Ureter (tissue), 1 donor: ENCODE measurements at regions not wholly inside any gene's neighbourhood (a gene's known extent, or its start where the extent isn't known, plus 50 kb on each side); places are given as distances from the start of the nearest gene placed in this dataset.

Source experiments
- DNase-seq: peaks from one replicate; pipeline ENCODE4 v3.0.0-alpha.2; 2020; ENCODE audit warnings: low spot score
- donor health status: DM: yes; HTN: yes; CAD: no.

DNA sequence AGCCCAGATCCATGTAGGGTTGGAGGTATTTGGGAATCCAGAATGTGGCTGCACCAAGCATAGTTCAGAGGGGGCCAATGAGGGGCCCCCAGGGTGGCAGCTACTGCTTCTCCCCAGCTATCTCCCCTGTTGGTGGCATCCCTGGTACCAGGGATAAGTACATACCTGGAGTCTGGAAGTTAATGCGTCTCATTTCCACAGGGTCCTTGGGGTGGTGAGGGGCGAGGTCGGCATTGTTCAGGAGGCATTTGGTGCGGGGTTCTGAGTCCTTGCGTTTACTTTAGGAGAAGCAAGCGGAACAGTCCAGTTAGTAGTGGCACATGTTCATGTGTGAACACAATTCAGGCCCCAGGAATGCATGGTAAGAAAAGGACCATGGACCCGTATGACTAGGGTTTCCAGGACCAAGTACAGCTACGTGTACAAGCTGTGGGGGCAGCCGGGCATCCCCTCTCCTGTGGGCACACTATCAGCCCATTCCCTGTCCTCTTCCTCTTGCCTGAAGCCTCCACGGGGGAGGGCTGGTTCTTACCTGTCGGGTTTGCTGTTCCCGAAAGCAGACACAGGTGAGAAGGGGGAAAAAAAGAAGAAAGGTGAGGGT lies 122.3 kb downstream of the PTPRS start:
- DNase-seq: no peak

DNA sequence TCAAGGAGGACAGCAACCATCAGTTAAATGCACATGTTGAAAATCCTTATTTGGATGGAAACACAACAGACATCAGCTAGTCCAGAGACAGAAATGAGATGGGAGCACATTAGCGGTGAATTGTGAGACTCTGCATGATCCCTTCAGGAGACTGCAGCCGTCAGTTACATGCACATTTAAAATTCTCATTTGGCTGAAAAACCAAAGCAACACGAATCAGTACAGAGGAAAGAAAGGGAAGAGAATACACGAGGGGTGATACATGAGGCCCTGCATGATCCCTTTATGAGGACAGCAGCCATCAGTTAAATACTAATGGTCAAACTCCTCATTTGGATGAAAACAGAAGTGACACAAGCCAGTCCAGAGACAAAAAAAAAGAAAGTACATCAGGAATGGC lies 123.4 kb downstream of the PTPRS start:
- DNase-seq: no peak

DNA sequence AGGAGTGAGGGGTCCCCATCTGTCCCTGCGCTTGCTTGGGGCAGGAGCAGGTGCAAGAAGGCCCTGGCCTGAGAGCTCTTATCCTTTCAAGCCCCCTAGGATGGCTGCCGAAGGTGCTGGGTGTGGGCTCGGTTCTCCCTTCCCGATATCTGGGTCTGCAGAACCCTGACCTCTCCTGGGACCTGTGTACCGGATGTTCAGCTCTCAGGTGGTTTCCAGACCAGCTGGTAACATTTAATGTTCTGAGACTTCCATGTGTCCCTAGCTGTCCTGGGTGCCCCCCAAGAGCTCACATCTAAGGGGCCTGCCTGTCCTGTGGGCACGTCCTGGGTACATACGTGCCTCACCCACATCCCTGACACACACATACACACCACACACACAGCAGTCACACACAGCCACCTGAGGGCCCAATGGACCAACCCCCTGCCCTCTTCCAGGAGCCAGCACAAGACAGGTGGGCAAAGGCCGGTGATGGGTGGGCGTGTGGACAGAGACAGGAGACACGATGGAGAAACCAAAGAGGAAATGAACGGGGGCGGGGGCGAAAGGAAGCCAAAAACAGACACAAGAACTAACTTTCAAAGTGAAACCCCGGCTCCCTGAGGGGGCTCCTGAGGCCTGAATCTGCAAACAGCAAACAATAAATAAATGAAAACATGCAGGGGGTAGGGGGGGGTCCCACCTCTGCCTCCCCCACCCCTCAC lies 124.3 kb downstream of the PTPRS start:
- no peak for DNase-seq

DNA sequence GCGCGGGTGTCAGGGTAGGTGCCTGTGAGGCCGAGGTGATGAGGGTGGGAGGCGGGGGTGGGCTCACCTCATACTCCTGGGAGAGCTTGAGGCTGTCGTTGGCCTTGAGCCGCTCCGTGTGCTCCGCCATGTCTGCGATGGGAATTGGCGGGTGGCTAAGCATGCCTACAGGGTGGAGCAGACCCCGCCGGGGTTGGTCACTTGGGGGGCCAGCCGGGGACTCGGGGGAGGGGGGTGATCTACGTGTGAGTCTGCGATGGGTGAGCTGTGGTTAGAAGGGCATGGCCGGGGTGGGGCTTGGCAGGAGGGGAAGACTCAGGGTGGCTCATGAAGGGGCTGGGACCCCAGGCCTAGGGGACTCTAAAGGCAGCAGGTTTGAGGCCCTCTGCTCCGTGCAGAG lies 125.2 kb downstream of the PTPRS start:
- no peak for DNase-seq

DNA sequence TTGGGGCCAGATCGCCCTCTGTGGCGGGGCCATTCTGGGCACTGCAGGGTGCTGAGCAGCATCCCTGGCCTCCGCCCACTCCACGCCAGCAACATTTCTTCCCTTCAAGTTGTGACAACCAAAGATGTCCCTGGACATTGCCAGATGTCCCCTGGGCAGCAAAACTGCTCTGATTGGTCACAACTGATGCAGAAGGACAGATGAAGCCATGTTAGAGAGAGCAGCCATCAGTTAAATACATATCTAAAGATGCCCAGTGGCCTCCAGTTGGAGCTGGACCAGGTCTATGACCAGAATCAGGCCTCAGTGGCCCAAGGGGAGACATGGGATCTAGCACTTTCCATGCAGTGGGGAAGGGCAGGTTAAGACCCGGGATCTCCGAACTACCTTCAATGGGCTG lies 125.7 kb downstream of the PTPRS start:
- DNase-seq: no peak

DNA sequence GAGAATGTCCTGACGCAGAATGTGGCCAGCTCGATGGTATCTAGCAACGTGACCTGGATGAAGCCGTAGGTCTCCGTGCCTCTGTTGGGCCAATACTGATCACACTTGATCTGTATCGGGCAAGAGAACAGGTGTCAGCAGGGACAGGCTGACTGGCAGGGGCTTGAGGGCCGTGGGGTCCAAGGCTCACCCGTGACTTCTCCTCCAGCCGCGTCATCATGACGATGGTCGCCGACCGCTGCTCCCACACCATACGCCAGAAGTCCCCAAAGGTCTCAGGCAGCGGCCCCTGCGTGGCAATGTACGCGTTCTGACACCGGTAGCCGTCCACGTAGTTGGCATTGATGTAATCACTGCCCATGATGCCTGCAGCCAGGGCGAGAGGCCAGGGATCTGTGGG lies 126.2 kb downstream of the PTPRS start:
- DNase-seq: no peak

DNA sequence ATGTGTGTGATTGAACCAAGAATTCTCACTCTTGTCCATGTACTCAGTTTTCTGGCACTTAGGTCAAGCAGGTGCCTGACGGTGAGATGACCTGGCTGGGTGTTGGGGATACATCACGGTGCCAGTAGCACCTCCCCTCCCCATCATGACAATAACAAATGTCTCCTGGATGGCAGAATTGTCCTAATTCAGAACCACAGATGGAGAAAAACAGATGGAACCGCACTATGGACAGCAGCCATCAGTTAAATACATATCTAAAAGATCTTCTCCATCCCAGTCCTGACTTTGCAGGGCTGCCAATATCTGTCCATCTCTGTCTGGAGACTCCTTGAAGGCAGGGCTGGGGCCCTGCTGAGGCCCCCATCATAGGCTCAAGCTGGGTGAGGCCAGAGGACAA lies 126.9 kb downstream of the PTPRS start:
- DNase-seq: no peak

DNA sequence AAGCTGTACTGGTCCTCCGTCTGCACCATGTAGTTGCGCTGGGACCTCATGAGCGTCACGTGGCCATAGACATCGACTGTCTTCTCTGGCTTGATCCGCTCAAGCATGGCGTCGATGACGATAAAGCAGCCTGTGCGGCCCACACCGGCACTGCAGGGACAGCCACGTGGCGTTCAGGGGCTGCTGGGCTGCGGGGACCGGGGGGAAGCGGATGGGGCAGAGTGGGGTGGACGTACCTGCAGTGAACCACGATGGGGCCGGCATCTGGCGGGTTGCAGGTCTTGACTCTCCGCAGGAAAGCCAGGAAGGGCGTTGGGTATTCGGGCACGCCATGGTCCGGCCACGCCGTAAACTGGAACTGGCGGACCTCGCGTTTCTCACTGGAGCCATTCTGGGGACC lies 128.5 kb downstream of the PTPRS start:
- DNase-seq: no peak

DNA sequence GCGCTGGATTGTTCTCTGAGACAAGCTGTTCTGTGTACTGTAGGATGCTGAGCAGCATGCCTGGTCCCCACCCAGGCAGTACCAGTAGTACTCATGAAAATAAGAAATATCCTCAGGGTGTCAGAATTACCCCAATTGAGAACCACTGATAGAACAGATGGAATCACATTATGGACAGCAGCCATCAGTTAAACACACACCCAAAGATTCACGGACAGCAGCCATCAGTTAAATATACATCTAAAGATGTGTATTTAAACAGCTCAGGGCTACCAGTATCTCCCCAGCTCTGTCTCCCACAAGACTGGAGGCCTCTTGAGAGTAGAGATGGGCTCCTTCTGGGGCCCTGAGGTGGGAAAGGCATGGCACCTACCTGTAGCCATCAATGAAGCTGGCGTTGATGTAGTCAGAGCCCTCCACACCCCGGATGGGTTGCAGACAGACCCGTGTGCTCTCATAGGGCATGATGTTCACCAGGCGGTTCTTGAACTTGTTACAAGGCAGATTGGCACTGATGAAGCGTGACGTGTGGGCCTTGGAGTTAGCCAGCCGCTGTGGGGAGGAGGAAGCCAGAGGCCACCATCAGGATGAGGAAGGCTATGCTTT lies 129.3 kb downstream of the PTPRS start:
- DNase-seq: no peak

DNA sequence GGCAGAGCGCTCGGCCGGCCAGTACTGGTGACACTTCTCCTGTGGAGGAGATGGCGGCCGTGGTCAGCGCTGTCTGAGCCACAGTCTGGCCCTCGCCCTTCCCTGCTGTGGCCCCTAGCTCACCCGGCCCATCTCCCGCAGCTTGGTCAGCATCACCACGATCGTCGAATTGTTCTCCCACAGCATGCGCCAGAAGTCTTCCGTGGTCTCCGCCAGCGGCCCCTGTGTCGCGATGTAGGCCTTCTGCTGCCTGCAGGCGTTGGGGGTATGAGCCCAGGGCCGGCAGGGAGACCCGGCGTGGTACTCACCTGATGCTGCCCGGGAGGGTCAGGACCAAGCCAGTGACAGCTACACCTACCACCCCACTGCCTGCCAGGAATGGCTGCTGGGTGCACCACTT lies 130.1 kb downstream of the PTPRS start:
- DNase-seq: no peak

DNA sequence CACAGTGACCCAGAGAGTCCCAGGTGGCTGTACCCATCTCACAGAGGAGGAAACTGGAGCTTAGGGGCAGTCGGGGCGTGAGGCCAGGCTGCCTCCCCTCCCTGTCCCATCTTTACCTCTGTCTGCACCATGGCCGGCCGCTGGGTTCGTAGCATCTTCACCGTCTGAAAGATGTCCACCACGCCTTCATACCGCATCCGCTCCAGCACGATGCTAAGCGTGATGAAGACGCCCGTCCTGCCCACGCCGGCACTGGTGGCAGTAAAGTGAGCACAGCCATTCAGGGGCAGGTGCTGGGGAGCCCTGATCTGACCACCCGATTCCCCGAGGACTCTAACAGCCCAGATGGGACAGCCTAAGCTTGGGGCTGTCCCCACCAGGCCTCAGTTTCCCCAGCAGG lies 132.8 kb downstream of the PTPRS start:
- no peak for DNase-seq

DNA sequence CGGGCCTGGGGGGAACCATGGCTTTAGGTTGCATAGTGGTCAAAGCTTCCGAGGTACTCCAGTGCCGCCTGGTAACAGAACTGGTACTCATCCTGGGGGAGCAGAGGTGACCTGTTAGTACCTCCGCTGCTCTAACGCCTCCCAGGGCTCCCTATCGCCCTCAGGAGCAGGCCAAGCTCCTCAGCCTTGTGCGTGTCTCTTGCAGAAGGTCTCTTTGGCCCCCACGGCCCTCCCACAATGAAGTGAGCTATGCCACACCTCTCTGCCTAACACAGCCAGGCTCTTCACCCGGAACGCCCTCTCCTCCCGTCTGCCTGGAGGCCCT lies 133.9 kb downstream of the PTPRS start:
- DNase-seq: no peak

DNA sequence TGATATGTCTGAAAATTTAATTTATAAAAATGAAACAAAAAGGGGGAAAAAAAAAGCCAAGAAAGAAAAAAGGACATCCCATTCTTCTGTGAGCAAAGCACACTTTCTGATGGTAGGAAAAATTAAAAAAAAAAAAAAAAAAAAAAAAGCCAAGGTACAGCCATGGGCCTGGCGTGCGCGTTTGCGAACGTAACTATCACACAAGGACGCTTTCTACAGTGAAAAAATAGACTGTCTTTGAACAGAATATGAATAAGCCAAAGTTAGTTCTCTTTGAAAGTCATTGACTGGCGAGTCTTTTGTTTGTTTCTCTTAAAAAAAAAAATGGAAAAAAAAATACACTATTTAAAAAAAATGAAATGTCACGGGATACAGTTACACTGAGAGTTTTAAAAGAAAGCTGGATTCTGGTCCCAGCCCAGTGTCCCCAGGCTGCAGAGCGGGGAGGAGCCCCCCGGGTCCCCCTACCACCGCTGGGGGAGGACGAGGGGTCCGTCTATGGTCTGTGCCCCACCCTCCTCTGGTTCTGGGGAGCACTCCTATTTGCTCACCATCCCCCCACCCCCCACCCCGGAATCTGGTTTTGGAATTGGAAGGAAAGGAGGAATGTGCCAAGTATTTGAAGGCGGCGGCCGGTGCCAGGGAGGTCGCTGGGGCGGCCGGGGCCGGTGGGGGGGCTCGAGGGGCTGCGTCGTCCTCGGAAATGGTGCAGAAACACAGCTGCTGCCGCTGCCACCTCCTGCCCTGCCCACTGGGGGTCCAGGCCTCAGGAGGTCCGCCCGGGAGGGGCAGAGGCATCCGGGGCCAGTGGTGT lies 134.5 kb downstream of the PTPRS start:
- no peak for DNase-seq

DNA sequence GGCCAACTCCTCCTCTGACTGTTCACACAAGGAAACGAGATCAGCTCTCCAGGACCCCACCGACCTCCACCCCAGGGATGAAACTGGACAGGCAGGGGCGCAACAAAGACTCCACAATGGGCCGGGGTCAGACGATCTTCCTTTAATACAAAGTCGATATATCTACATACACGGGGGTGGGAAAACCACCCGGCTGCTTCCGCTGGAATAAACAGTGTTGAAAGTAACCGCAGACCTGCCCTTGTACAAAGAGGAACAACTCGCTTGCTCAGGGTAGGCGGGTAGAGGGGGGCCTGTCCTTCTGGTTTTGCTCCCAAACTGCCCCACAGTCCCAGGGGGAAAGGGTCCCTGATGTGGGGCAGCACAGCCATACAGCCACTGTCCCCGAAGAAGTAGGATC lies 135.2 kb downstream of the PTPRS start:
- DNase-seq: no peak

DNA sequence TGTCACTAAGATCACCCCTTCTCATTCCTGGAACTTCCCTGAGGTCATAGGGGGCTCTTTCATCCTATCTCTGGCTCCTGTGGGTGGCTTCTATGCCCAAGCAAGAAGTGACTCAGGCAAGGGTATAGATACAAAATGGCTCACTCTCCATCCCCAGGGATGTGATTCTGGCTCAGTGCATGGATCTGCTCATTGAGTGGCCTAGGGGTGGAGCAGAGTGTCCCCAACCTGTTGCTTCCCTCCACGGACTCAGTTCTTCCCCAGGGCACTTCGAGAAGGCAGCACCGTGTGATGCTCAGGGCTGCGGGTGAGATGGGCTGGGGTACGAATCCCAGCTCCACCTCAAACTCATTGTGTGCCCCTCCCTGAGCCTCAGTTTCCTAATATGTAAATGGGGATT lies 136.4 kb downstream of the PTPRS start:
- DNase-seq: no peak
